HG02571 (cell line): ENCODE measurements at regions not wholly inside any gene's neighbourhood (a gene's known extent, or its start where the extent isn't known, plus 50 kb on each side); places are given as distances from the start of the nearest gene placed in this dataset.

Experiments
- ATAC-seq: cut with Tn5 transposase; IDR thresholded peaks from one replicate; pipeline ENCODE4 v1.9.1; 2021; ENCODE audit warnings: mild to moderate bottlenecking, moderate library complexity; ENCODE audit not compliant: unreplicated experiment

GRCh38 chr1:83689921-83690868, 308.7 kb downstream of the TTLL7 start:
- no peak for ATAC-seq

DNA sequence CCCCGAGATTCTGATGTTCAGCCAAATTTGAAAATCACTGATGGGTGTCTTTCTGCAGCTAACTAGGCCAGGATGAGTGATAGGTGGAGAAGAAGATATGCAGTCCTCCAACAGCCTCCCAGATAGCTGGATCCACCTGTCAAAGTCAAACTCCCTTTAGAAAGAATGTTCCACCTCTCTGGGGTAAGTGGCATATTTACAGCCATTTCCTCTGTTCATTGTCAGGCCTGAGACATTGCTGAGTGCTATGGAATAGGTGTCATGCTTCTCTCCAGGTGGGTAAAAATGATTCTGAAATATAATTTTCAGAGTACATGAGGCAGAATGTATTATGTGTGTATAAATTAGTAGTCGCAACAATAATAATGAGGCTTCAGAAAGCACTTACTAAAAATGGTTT, 316.8 kb downstream of the TTLL7 start:
- ATAC-seq: no peak

DNA sequence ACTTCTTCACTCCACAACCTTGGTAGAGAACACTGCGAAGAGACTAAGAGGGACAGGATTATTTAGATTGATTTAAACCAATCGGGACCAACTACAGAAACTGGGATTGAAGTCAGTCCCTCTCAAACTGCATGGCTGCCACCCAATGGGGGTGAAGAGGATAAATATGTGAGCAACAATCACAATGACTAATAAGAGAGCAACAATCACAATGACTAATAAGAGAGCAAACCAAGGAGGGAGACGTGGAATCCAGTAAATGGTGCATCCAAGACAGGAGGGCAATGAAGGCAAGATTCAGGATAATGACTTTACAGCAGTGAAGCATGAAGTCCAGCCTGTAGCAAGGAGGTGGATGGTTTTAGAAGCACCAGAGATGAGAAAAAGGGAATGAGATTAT, 322.8 kb downstream of the TTLL7 start:
- ATAC-seq: no peak

- no peak for ATAC-seq
Observed at GRCh38 chr1:83673312-83673711, 325.6 kb downstream of the TTLL7 start.

- ATAC-seq: no peak
Observed at GRCh38 chr1:83671586-83671985, 327.3 kb downstream of the TTLL7 start.

- ATAC-seq: no peak
Observed at GRCh38 chr1:83670909-83671565, 327.9 kb downstream of the TTLL7 start.

DNA sequence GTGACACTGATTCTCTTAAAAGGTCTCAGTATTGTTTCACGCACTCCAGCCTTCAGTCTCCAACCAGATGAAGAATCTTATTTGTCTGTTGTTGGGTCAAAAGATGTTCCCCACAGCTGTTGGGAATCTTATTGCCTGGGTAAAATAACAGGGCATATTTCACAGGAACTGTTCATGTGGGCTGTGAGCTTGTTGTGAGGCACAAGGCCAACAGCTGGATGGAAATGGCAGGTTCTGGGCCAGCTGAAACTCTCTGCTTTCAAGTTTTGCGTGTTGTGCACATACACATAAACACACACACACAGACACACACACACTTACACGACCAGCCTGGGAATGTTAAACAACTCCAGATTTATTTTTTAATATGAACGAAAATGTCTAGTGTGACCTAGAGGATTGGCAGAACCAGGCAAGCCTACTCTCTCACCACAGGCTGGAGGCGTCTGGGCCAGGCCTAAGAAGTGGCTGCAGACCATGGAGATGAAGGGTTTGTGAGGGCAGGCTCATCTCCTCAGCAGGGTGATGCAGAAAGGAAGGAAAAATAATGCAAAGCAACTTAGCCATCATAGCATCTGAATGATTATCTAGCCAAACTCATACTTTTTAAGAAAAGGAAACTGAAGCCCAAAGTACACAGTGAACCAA, 357.0 kb downstream of the TTLL7 start:
- no peak for ATAC-seq

- no peak for ATAC-seq
Observed at GRCh38 chr1:83641206-83641658, 357.7 kb downstream of the TTLL7 start.

- ATAC-seq: no peak
Observed at GRCh38 chr1:83639785-83640184, 359.1 kb downstream of the TTLL7 start.

- ATAC-seq: no peak
Observed at GRCh38 chr1:83637586-83637985, 361.3 kb downstream of the TTLL7 start.

- no peak for ATAC-seq
Observed at GRCh38 chr1:83637009-83637408, 361.9 kb downstream of the TTLL7 start.

- ATAC-seq: no peak
Observed at GRCh38 chr1:83632906-83633305, 366.0 kb downstream of the TTLL7 start.

DNA sequence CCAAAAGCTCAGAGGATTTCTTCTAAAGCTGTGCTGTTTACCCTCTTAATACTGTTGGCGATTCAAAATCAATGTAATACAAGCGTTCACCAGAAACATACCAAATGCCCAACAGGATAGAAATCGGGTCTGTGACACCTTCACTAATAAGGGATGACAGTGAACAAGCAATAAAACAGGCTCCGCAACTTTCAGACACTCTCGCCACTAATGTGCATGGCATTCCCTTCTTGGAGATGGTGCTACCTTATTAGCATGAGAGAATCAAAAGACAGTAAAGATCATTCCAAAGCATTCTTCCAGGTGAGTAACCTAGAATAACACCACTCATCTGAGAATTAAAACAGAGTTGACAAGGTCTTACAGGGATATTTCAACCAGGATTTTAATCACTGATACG, 367.1 kb downstream of the TTLL7 start:
- ATAC-seq: no peak

GRCh38 chr1:83627045-83627444, 371.9 kb downstream of the TTLL7 start:
- no peak for ATAC-seq

GRCh38 chr1:83626603-83627002, 372.3 kb downstream of the TTLL7 start:
- no peak for ATAC-seq

DNA sequence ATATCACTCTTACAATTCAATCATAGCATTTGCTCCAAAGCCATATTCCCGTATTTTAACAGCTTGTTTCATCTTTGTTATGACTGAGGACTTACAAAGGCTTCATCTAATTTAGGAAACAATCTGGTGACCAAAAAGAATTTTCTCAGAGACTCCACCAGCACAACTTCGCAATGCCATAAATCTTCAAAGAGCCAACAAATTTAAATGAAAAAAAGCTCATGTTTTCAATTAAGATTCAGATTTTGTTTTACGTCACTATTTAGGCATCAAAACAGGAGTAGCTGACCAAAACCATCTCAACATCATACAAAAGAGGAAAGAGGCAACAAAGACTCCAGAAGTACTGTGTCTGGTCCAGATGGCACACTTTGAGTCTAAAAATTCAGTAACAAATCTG, 373.3 kb downstream of the TTLL7 start:
- no peak for ATAC-seq

- no peak for ATAC-seq
Observed at GRCh38 chr1:83620016-83620415, 378.9 kb downstream of the TTLL7 start.

DNA sequence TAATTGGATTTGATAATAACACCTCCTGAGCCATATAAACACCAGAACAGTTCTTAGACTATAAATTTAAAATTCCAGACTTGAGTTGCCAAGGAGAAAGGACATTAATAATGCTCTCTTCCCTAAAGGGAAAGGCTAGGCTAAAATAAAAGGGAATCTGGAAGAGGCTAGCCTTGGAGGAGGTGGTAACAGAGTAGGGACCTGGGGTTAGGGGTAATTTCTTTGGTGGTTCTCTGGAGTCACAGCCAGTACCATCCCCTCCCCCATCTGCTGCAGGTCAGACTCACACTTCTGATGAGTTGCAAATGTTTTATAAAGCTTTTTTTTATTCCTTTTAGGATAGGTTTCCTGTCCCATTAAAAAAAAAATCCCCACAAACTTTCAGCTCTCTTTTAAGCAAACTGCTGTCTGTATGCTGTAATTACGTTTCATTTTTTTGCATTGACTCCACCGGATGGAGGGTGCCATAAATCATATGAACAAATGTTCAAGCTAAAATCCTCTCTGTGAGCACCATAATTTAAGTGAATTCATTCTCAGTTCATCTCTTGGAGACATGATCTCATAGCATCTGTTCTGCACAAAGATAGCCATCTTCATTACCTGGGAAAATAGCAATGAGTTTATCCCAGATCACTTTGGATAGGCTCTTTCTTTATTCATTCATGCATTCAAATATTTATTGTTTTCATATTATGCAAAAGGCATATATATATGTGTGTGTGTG, 379.6 kb downstream of the TTLL7 start:
- no peak for ATAC-seq

DNA sequence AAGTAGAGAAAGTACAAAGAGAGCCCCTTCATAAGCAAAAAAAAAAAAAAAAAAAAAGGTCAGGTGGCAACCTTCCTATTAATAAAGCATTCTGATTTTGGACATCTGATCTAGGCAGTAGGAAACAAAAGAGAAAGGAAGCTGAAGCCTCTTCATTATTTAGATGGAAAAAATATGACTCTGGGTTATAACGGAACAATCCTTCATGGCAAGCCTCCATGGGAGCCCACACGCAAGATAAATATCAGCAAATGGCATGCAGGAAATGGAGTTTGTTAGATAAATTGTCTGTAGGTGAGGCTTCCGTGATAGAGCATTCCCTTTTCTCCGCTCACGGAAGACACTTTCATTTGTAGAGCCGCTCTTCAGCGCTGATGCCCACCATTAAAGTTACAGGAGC, 381.0 kb downstream of the TTLL7 start:
- no peak for ATAC-seq

DNA sequence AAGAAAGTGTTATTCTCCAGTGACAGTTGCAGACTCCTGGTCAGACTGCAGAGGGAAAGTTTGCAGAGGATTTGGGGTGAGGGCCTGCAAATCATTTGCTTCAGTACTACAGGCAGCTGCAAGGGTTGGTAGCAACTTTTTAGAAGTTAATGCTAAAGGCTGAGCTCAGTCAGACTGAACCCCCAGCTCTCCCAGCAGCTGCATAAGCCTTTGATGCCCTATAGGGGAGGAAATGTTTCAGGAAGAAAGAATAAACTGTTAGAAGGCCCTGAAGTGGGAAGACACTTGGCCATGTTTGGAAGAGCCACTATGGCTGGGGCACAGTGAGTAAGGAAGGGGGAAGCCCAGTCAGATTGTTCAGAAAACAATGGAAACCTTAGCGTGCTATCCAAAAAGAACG, 383.6 kb downstream of the TTLL7 start:
- no peak for ATAC-seq

- ATAC-seq: no peak
Observed at GRCh38 chr1:83606416-83606955, 392.4 kb downstream of the TTLL7 start.
